Heart right ventricle (tissue), 16 donors: ENCODE measurements at regions not wholly inside any gene's neighbourhood (a gene's known extent, or its start where the extent isn't known, plus 50 kb on each side); places are given as distances from the start of the nearest gene placed in this dataset.
"Not testable (repeated sequence)": the region's sequence is repeated elsewhere in the genome, so short reads cannot be mapped to it uniquely, and the experiment has no call there.

ENCODE experiments used
- ATAC-seq, 8 donors: fragments of 200-7000 bp; cut with Tn5 transposase; one replicate each; pipeline ENCODE4 v1.9.1; 2020; ENCODE audit warnings: mild to moderate bottlenecking in 8 of 8, moderate library complexity in 8 of 8, moderate number of reproducible peaks in 1 of 8
- DNase-seq, 2 donors: peaks; one replicate each; pipeline ENCODE4 v3.0.0-alpha.2; 2020
- H3K27ac ChIP-seq, 10 donors: fragments of 200-600 bp; sonication (generic) in 2 of 10; one replicate each; pipeline versions ENCODE4 v1.5.0 to v1.8.0; 2020 to 2022; ENCODE audit warnings: mild to moderate bottlenecking in 3 of 10
- H3K27me3 ChIP-seq, 7 donors: fragments of 200-600 bp; one replicate each; pipeline ENCODE4 v1.8.0; 2021 to 2022; ENCODE audit warnings: mild to moderate bottlenecking in 2 of 7
- H3K36me3 ChIP-seq, 9 donors: fragments of 200-600 bp; sonication (generic) in 1 of 9; one replicate each; pipeline versions ENCODE4 v1.5.0 to v1.8.0; 2020 to 2022; ENCODE audit warnings: mild to moderate bottlenecking in 2 of 9
- H3K4me1 ChIP-seq, 9 donors: fragments of 200-600 bp; sonication (generic) in 1 of 9; one replicate each; pipeline versions ENCODE4 v1.5.0 to v1.8.0; 2020 to 2022; ENCODE audit warnings: mild to moderate bottlenecking in 4 of 9
- H3K4me3 ChIP-seq, 10 donors: fragments of 200-600 bp; sonication (generic) in 2 of 10; one replicate each; pipeline versions ENCODE4 v1.5.0 to v1.8.0; 2020 to 2022; ENCODE audit warnings: mild to moderate bottlenecking in 7 of 10, moderate library complexity in 2 of 10
- H3K9me3 ChIP-seq, 11 donors: fragments of 200-600 bp in 10 of 11; sonication (generic) in 2 of 11; one replicate each; pipeline versions ENCODE4 v1.5.0 to v1.8.0; 2013 to 2022; ENCODE audit warnings: mild to moderate bottlenecking in 2 of 11, control low read depth in 1 of 11, moderate library complexity in 1 of 11
- CTCF ChIP-seq, 9 donors: fragments of 200-600 bp; sonication (generic) in 2 of 9; IDR thresholded peaks; one replicate each; pipeline versions ENCODE4 v1.5.0 to v1.8.0; 2021 to 2022; ENCODE audit warnings: antibody characterized with exemption in 9 of 9, mild to moderate bottlenecking in 5 of 9, moderate library complexity in 1 of 9
- WGBS, 2 donors: extraction: QIAGEN DNeasy Blood & Tissue Kit; methylation state at CpG; one replicate each; pipeline ENCODE4 v1.1.7; 2013; ENCODE audit warnings: inconsistent platforms in 1 of 2; 5-methylcytosine and 5-hydroxymethylcytosine counted together
- intact Hi-C, 10 donors: fragments of 100-400 bp; cut with DNase I; formaldehyde crosslinking; loops; one replicate each; pipeline versions ENCODE4 v1.11.1 to v1.14.2; 2022
- donor health status: Arrhythmogenic right ventricular cardiomyopathy.
- donor health status: ischemic (EF 13 %, LVEDD 7.1; RV severe dilation, severe dysfunction).
- donor health status: healthy with polysubstance abuse.
- donor health status: DM: no; HTN: yes; CAD: no.
- donor health status: DM: no; HTN: no; CAD: no.
- donor health status: ischemic (EF 25% LVEDD 6.9; RV normal size, moderate dysfunction).
- donor health status: ischemic (EF 25% LVEDD 5.7; RV mildly dilated, moderate dysfunction).
- donor health status: healthy.
- donor health status: DM: yes; HTN: yes; CAD: no.
- donor health status: Ischemic cardiomyopathy.
- donor health status: ischemic (EF 35%, LVEDD 5.7; RV mildly dilated, moderate dysfunction).
- donor health status: nonischemic (EF 11% LVEDD 7.7; RV severe dilation, severe dysfunction).
- donor health status: DM: yes; HTN: yes; CAD: no.
- donor health status: PGD.
- donor health status: ischemic (EF 29% LVEDD 5.4; RV normal size, mild dysfunction).
- donor health status: nonischemic (EF 23%, LVEDD 6.1; RV moderate dilation, normal function).

DNA sequence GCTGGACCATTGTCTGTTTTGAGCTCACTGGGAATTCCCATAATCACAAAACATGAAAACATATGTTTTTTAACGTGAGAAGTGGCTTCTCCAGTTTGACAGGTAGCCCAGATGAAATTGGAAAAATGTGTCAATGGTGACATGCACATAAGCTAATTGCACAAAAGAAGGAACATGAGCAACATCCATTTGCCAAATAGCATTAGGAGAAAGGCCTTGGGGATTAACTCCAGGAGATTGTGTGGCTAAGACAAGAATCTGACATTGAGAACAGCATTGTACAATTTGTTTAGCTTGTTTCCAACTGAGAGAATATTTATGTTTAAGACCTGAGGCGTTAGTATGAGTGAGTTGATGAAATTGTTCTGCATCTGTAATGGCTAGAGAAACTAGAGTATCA is 147.0 kb upstream of the API5 start:
- WGBS, 2 donors = 44 to 47% methylated on average over 2 of the region's 2 CpGs
- intact Hi-C loops = no loop called here
- Histone ChIP-seq H3K4me3 (no peak overlapping the region), H3K36me3 (no peaks in the 10 kb centered on the region), H3K27me3 (no peaks in the 10 kb centered on the region), H3K4me1 (no peaks in the 10 kb centered on the region), H3K27ac (no peak overlapping the region), H3K9me3 (peaks cover 0 to 8% (median 0%) of the 10 kb centered on the region in 11 donors)
- DNase-seq (no peak), ATAC-seq (no peak)
- TF ChIP-seq CTCF (IDR thresholded peaks at IDR 0.05) = no peak

DNA sequence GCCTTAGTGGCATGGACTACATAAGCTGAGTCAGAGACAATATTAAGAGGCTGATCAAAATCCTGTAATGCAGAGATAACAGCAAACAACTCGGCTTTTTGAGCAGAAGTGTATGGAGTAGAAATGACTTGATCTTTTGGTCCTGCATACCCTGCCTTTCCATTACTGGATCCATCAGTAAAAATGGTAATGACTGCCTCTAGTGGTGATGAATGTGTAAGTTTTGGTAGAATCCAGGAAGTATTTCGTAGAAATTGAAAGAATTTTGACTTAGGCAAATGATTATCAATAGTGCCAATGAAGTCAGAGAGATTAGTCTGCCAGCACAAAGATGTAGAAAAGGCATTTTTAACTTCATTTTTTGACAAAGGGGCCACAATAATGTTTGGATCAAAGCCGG is 146.4 kb upstream of the API5 start:
- H3K4me3 ChIP-seq, H3K27me3 ChIP-seq, H3K9me3 ChIP-seq, ATAC-seq, intact Hi-C loops, H3K27ac ChIP-seq, DNase-seq, H3K4me1 ChIP-seq, H3K36me3 ChIP-seq: not testable (repeated sequence)
- 74 to 75% methylated on average over 3 of the region's 3 CpGs for WGBS, 2 donors

GRCh38 chr11:43168241-43168640 is 143.6 kb upstream of the API5 start:
- H3K27ac ChIP-seq, ATAC-seq, H3K36me3 ChIP-seq, DNase-seq, H3K27me3 ChIP-seq, H3K4me3 ChIP-seq, H3K9me3 ChIP-seq, intact Hi-C loops, H3K4me1 ChIP-seq: not testable (repeated sequence)
- 60 to 66% methylated on average over 2 of the region's 2 CpGs for WGBS, 2 donors

DNA sequence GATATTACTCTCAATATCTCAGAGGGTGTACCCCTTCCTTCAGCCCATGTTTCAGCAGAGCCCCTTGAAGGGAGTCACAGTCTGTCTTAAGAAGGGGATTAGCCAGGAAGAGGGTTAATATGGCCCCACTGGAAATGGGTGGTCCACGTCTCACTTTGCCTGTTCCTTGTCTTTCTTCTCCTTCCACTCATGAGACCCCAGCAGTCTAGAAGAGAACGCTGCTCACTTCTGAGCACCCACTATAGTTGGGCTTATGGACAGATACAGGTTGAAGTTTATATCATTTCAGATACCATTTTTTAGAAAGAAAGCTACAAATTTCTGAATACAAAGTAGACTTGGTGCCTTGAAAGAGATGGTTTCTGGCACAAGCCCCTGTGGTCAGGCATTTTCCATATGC is 139.3 kb upstream of the API5 start:
- peaks cover 0 to 2% (median 0%) of the 10 kb centered on the region in 11 donors for H3K9me3 ChIP-seq
- ATAC-seq (no peak), DNase-seq (no peak)
- intact Hi-C loops = loop anchor here in 1 of 10 donors (10.0 kb wide), 1 partner anchor 52 kb away; no protein-coding TSS in a partner anchor
- no peaks in the 10 kb centered on the region for H3K4me1 ChIP-seq
- no peak overlapping the region for H3K4me3 ChIP-seq
- no peak for TF ChIP-seq CTCF (IDR thresholded peaks at IDR 0.05)
- no peaks in the 10 kb centered on the region for H3K36me3 ChIP-seq
- H3K27me3 ChIP-seq = no peaks in the 10 kb centered on the region
- no peak overlapping the region for H3K27ac ChIP-seq
- WGBS, 2 donors = 63 to 81% methylated on average over 2 of the region's 2 CpGs

DNA sequence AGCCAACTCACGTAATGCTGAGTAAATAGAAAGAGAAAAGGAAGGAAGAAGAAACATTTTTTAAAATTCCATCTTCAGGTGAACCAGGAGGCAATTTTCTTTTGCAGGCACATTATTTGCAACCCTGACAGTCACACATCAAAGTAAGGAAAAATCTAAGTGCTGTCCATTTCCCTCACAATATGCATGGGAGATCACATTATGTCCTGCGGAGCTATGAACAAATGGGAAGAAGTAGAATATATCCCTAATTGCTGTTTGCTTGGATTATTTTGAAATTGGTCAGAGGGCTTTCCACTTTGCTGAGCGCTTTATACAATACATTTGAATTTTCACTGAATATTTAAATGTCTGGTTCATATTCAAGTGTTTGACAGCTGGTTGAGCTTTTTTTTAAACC is 133.8 kb upstream of the API5 start:
- no peak for ATAC-seq
- no peak for TF ChIP-seq CTCF (IDR thresholded peaks at IDR 0.05)
- Histone ChIP-seq H3K4me1 (no peaks in the 10 kb centered on the region), H3K4me3 (no peak overlapping the region), H3K9me3 (no peaks in the 10 kb centered on the region), H3K27me3 (no peaks in the 10 kb centered on the region), H3K36me3 (no peaks in the 10 kb centered on the region), H3K27ac (no peak overlapping the region)
- WGBS, 2 donors = 69 to 93% methylated on average over 3 of the region's 3 CpGs
- no peak for DNase-seq
- intact Hi-C loops = loop anchor here in 1 of 10 donors (10.0 kb wide), 1 partner anchor 47 kb away; no protein-coding TSS in a partner anchor

GRCh38 chr11:43194459-43194858 is 117.3 kb upstream of the API5 start:
- H3K4me1 ChIP-seq, H3K27ac ChIP-seq, H3K9me3 ChIP-seq, ATAC-seq, intact Hi-C loops, H3K27me3 ChIP-seq, H3K36me3 ChIP-seq, H3K4me3 ChIP-seq, DNase-seq: not testable (repeated sequence)
